Duodenal mucosa (tissue), 2 donors: ENCODE measurements at regions not wholly inside any gene's neighbourhood (a gene's known extent, or its start where the extent isn't known, plus 50 kb on each side); places are given as distances from the start of the nearest gene placed in this dataset.

Experiments
- H3K27ac ChIP-seq: one replicate; pipeline ENCODE4 v1.7.0; 2013; ENCODE audit warnings: low read depth, low read length
- H3K27me3 ChIP-seq, 2 donors: one replicate each; pipeline ENCODE4 v1.7.0; 2013; ENCODE audit warnings: low read length in 2 of 2, control low read depth in 1 of 2; ENCODE audit not compliant: insufficient read depth in 2 of 2, control insufficient read depth in 1 of 2
- H3K36me3 ChIP-seq, 2 donors: one replicate each; pipeline ENCODE4 v1.7.0; 2013; ENCODE audit warnings: low read length in 2 of 2, control low read depth in 1 of 2; ENCODE audit not compliant: insufficient read depth in 2 of 2, control insufficient read depth in 1 of 2
- H3K4me1 ChIP-seq, 2 donors: one replicate each; pipeline ENCODE4 v1.7.0; 2013; ENCODE audit warnings: low read length in 2 of 2, control low read depth in 1 of 2; ENCODE audit not compliant: insufficient read depth in 2 of 2, control insufficient read depth in 1 of 2
- H3K4me3 ChIP-seq, 2 donors: one replicate each; pipeline ENCODE4 v1.7.0; 2013; ENCODE audit warnings: low read length in 2 of 2, low read depth in 1 of 2
- H3K9ac ChIP-seq, 2 donors: one replicate each; pipeline ENCODE4 v1.7.0; 2013; ENCODE audit warnings: low read length in 2 of 2, low read depth in 1 of 2
- H3K9me3 ChIP-seq, 2 donors: one replicate each; pipeline ENCODE4 v1.7.0; 2013; ENCODE audit warnings: low read length in 2 of 2, control low read depth in 1 of 2; ENCODE audit not compliant: control insufficient read depth in 1 of 2

- Histone ChIP-seq H3K4me3 (no peak overlapping the region), H3K27ac (no peak overlapping the region), H3K9me3 (peaks cover 0 to 6% of the 10 kb centered on the region in 2 donors), H3K36me3 (no peaks in the 10 kb centered on the region), H3K4me1 (no peaks in the 10 kb centered on the region), H3K9ac (no peak overlapping the region), H3K27me3 (no peaks in the 10 kb centered on the region)
Observed at GRCh38 chr20:6506906-6507305, 260.6 kb upstream of the BMP2 start.

- H3K4me1 ChIP-seq: no peaks in the 10 kb centered on the region
- no peak overlapping the region for H3K9ac ChIP-seq
- H3K27ac ChIP-seq: no peak overlapping the region
- H3K9me3 ChIP-seq: peaks cover 0 to 5% of the 10 kb centered on the region in 2 donors
- no peaks in the 10 kb centered on the region for H3K27me3 ChIP-seq
- no peak overlapping the region for H3K4me3 ChIP-seq
- no peaks in the 10 kb centered on the region for H3K36me3 ChIP-seq
Observed at GRCh38 chr20:6504826-6505225, 262.7 kb upstream of the BMP2 start.

- Histone ChIP-seq H3K9ac (no peak overlapping the region), H3K27ac (no peak overlapping the region), H3K27me3 (no peaks in the 10 kb centered on the region), H3K4me3 (no peak overlapping the region), H3K4me1 (no peaks in the 10 kb centered on the region), H3K9me3 (no peaks in the 10 kb centered on the region), H3K36me3 (no peaks in the 10 kb centered on the region)
Observed at GRCh38 chr20:6504179-6504578, 263.3 kb upstream of the BMP2 start.

GRCh38 chr20:6502999-6503398 is 264.5 kb upstream of the BMP2 start:
- no peaks in the 10 kb centered on the region for H3K9me3 ChIP-seq
- H3K9ac ChIP-seq: no peak overlapping the region
- H3K27ac ChIP-seq: no peak overlapping the region
- H3K27me3 ChIP-seq: no peaks in the 10 kb centered on the region
- H3K4me1 ChIP-seq: no peaks in the 10 kb centered on the region
- H3K4me3 ChIP-seq: no peak overlapping the region
- H3K36me3 ChIP-seq: no peaks in the 10 kb centered on the region

GRCh38 chr20:6502219-6502618 is 265.3 kb upstream of the BMP2 start:
- no peak overlapping the region for H3K27ac ChIP-seq
- H3K9me3 ChIP-seq: no peaks in the 10 kb centered on the region
- no peaks in the 10 kb centered on the region for H3K27me3 ChIP-seq
- H3K36me3 ChIP-seq: no peaks in the 10 kb centered on the region
- no peak overlapping the region for H3K4me3 ChIP-seq
- no peak overlapping the region for H3K9ac ChIP-seq
- no peaks in the 10 kb centered on the region for H3K4me1 ChIP-seq

- H3K4me1 ChIP-seq: no peaks in the 10 kb centered on the region
- H3K27ac ChIP-seq: no peak overlapping the region
- no peaks in the 10 kb centered on the region for H3K9me3 ChIP-seq
- H3K36me3 ChIP-seq: no peaks in the 10 kb centered on the region
- H3K4me3 ChIP-seq: no peak overlapping the region
- no peak overlapping the region for H3K9ac ChIP-seq
- H3K27me3 ChIP-seq: no peaks in the 10 kb centered on the region
Observed at GRCh38 chr20:6501061-6501460, 266.4 kb upstream of the BMP2 start.

- H3K4me3 ChIP-seq: no peak overlapping the region
- no peak overlapping the region for H3K9ac ChIP-seq
- H3K4me1 ChIP-seq: no peaks in the 10 kb centered on the region
- no peaks in the 10 kb centered on the region for H3K27me3 ChIP-seq
- no peaks in the 10 kb centered on the region for H3K9me3 ChIP-seq
- no peak overlapping the region for H3K27ac ChIP-seq
- H3K36me3 ChIP-seq: no peaks in the 10 kb centered on the region
Observed at GRCh38 chr20:6499566-6499965, 267.9 kb upstream of the BMP2 start.

- Histone ChIP-seq H3K9me3 (no peaks in the 10 kb centered on the region), H3K9ac (no peak overlapping the region), H3K27ac (no peak overlapping the region), H3K4me3 (no peak overlapping the region), H3K36me3 (no peaks in the 10 kb centered on the region), H3K4me1 (peaks cover 0 to 4% of the 10 kb centered on the region in 2 donors), H3K27me3 (no peaks in the 10 kb centered on the region)
Observed at GRCh38 chr20:6496874-6497273, 270.6 kb upstream of the BMP2 start.

- Histone ChIP-seq H3K27ac (no peak overlapping the region), H3K4me3 (no peak overlapping the region), H3K9ac (no peak overlapping the region), H3K36me3 (no peaks in the 10 kb centered on the region), H3K27me3 (no peaks in the 10 kb centered on the region), H3K9me3 (no peaks in the 10 kb centered on the region), H3K4me1 (peaks cover 0 to 4% of the 10 kb centered on the region in 2 donors)
Observed at GRCh38 chr20:6495907-6496306, 271.6 kb upstream of the BMP2 start.

- H3K27ac ChIP-seq: no peak overlapping the region
- H3K4me1 ChIP-seq: peaks cover 0 to 4% of the 10 kb centered on the region in 2 donors
- no peaks in the 10 kb centered on the region for H3K36me3 ChIP-seq
- H3K27me3 ChIP-seq: no peaks in the 10 kb centered on the region
- no peaks in the 10 kb centered on the region for H3K9me3 ChIP-seq
- H3K4me3 ChIP-seq: no peak overlapping the region
- H3K9ac ChIP-seq: no peak overlapping the region
Observed at GRCh38 chr20:6492271-6493055, 275.0 kb upstream of the BMP2 start.
